NCI-H187 (cell line): ENCODE measurements at regions not wholly inside any gene's neighbourhood (a gene's known extent, or its start where the extent isn't known, plus 50 kb on each side); places are given as distances from the start of the nearest gene placed in this dataset.

ENCODE experiments used
- DNase-seq, 2 experiments: peaks; one replicate each; lab custom pipeline; 2025; lab: John Stamatoyannopoulos, UW

DNA sequence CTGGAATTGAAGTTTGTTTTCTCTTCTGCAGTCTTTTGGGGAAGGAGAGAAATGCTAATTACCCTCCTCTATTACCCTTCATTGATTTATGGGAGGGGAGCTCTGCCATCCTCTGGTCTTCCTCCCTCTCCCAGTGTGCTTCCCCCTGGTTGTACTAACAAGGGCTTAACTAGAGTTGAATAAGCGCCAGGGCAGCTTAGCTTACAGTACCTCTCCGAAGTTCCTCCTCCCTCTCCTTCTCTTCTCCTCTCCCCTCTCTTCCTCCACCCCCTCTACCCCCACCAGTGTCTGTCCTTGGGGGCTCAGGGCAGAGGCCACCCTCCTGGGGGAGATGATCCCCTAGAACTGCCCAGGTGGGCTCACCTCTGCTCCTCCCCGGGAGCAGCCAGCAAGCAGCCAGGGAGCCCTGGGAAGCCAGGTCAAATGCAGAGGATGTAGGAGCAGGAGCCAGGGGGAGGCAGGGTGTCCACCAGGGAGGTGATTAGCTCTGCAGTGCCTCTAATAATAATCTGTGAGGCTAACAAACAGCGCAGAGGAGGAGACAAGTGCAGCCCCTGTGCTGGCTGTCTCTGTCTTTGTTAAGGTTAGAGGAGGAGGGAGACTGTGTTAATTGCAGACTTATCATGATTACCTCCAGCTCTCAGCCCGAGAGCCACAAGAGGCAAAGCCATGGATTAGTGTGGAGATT, 191.6 kb upstream of the CADM1 start:
- no peak for DNase-seq

DNA sequence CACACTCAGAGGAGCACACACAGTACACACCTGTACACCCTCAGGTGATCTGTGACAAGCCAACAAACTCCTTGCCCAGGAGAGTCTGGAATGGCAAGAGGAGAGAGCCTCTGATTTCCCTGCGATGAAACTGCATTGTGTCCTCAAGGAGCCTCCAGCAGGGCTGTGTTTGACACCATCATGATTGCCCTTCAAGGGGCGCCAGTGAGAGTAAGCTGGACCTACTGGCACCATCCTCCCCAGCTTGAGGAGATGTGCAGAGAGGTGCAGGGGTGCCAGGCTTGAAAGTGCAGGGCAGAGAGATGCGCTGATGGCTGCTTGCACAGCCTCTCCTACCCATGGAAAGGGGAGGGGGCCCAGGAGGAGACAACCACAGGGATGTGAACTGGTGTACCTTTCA, 188.8 kb upstream of the CADM1 start:
- DNase-seq = no peak

DNA sequence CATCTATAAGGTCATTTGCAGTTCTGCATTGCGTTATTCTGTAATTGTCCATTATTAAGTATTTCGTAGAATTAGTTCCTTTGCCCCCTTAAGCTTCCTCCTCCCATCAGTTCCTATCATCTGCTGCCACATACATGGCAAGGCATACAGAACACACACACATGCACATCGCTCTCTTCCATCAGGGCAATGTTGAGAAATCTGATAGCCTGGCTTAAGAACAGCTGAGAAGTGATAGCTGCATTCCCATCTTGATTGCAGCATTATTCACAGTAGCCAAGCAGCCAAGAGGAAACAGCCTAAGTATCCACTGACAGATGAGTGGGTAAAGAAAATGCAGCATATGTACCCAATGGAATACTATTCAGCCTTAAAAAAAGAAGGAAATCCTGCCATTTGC, 186.8 kb upstream of the CADM1 start:
- no peak for DNase-seq

DNA sequence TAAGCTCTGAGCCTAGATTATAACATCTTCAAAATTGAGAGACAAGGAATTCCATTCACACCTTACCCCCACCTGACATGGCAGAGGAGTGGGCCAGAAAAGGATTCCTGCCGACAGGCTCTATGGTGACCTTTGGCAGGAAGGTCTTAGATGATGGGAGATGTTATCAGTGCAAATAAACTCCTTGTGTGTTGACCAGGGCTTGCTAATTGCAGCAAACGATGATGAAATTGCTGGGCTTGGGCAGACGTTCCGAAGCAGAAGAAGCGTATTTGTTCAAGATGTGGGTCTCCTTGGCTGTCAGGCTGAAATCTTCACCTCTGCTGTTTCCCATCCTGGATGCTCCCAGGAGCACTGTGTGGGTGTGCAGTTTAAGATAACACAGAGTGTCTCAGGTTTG, 183.7 kb upstream of the CADM1 start:
- no peak for DNase-seq

DNA sequence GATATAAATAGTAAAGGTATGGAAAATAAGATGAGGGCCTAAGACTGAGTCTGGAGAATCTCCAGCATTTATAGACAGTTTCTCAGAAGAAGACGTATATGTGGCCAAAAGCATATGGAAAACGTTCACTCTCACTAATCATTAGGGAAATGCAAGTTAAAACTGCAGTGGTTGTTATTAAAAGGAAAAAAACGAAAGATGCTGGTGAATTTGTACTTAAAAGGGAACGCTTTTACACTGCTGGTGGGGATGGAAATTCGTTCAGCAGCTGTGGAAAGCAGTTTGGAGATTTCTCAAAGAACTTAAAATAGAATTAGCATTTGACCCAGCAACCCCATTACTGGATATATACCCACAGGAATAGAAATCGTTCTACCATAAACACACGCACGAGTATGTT, 180.5 kb upstream of the CADM1 start:
- DNase-seq = no peak

DNA sequence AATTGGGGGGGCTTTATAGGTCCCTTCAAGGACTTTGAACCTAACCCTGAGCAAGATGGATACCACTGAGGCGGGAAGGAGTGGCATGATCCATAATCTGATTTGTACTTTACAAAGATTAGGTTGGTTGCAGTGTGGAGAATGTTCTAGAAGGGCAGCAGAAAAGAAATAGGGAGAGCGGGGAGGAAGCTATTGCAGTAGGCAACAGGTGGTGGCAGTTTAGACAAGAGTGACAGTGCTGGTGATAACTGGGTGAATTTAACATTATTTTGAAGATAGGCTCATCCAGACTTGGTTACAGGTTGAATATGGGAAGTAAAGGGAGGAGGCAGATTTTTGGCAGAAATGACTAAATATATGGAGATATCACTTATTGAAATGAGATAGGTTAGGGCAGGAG, 179.9 kb upstream of the CADM1 start:
- DNase-seq = no peak

DNA sequence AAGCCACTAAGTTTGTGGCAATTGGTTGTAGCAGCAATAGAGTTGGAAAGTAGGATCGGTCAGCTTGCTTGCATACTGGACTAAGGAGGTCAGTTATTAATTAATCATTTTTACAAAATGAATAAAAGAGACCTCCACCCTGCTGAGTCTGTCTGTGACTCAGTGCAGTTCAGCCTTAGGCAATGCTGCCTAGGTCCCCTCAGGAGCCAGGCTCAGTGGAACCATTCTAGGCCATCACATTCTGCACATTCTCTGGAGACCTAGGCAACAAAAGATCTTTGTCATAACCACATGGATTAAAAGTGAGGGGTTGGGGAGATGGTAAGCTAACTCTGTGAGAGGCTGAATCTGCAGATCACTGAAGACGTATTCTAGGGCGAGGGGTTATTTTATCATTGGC, 178.7 kb upstream of the CADM1 start:
- DNase-seq = no peak

DNA sequence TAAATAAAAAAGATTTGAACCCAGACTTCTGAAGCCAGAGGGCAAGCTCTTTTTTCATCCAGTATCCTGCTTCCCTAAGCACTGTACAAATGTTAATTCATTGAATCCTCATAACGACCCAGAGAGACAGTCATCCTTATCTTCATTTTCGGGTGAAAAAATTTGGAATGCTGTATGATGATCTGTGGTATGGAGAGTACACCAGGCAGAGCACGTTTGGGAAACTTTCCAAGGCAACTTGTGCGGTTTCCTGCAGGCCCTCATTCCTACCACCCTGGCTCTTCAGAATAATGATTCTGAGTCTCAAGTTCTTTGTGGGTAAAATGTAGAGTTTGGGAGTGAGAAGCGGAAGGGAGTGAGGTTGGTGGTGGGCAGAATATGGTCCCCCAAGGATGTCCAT, 177.9 kb upstream of the CADM1 start:
- DNase-seq = no peak

DNA sequence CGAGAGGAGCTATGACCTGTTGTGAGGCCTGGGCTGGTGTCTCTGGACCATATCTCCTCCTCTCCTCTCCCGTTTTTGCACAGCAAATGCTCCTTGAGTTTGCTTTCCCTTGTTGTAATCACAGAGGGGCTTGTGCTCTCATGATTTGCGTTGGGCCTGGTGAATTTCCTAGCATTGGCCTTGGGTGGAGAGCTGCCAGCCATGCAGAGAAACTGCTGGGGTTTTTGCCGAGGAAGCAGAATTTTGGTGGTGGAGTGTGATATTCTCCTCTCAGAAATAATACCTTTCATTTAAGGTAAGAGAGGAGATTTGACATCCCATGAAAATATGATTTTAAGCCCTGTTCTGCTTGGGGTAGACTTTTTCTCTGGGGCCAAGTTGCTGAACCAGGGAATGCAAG, 175.7 kb upstream of the CADM1 start:
- DNase-seq = no peak

DNA sequence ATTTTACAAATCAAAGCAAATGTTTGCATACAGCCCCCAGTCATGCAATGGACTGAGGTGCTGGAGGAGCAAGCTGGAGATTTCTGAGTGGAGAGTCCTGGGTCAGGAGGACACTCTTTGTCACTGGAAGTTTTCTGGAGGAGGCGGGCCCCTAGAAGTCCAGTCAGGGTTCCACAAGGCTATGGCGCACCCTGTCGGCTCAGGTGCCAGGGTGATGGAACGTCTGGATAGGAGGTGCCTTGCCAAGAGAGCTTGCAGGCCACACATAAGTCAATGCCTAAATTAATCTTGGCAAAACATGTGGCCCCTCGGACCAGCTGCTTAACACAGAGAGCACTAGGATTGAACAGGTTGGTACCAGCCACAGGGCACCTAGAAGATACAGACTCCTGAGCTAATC, 174.7 kb upstream of the CADM1 start:
- DNase-seq = no peak

DNA sequence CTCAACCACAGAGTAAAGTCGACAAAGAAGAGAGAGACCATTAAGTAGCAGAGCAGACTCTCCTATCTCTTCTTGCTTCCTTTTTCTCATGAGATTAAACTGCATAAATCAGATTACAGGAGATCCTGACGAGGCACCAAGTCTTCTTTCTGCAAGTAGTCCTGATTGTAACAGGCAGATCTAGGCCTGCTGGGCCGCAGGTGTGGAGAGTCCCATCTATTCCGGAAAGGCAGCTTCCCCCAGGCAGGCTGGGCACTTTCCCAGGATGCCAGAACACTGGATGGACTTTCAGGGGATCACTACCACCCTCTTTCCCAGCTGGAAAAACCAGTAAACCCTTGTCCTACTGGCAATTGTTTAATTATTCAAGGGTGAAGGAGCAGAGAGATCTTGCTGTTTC, 173.0 kb upstream of the CADM1 start:
- DNase-seq = no peak

DNA sequence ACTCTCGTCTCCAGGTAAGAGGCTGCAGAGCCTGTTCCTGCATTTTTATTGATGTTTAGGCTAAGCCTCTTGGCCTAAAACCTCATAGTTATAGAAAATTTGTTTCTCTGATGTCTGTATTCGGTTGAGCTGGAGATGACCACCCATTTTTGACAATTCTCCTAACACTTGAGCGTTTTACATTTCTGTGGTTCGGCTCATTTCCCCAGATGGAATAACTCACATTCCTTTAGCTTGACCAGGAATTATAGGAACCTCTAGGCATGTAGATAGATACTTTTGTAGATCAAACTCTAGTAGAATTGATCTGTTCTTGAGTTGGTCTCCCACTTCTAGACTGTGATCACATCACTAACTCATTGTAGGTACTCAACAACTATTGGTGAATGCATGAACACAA, 172.6 kb upstream of the CADM1 start:
- DNase-seq = no peak

DNA sequence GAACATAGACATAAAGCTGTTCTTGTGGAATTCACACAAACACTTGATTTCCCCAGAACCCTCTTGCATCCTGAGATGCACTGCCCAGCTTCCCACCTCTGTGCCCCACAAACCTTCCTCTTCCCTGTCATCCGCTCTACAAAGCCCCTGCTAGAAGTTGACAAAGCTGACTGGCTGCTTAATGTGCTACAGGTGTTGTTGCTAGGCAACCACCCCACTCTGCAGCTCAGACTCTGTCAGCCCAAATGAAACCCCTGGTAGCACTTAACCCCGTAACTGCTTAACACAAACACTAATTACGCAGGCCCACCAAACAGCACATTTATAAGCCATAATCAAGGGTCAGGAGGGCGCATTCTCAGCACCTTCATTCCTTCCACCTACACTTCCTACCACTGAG, 172.0 kb upstream of the CADM1 start:
- DNase-seq = no peak

DNA sequence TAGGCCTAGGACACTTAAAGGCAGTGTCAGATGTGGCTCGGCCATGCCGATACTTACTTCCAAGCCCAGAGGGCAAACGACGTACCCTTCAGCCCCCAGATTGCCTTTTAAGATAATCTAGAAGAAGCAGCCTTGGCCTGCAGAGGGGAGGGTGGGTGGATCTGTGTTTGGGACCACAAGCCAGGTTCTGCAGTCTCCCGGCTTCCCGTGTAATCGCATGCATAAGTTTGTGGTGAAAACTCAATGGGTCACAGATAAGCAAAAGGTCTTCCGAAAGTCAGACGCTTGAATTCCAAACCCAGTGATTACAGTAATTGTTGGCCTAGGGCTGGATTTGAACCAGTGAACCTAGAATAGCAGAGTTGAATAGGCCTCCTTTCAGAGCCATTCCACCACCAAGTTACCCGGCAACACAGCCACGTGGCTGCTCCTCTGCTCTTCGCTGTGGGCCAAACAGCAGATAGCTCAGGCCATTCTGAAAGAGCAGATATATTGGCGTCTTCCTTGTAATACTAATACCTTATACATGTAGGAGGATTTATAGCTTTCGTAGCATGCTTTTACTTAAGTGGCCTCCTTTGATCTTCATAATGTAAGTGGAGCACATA, 170.8 kb upstream of the CADM1 start:
- DNase-seq = no peak

DNA sequence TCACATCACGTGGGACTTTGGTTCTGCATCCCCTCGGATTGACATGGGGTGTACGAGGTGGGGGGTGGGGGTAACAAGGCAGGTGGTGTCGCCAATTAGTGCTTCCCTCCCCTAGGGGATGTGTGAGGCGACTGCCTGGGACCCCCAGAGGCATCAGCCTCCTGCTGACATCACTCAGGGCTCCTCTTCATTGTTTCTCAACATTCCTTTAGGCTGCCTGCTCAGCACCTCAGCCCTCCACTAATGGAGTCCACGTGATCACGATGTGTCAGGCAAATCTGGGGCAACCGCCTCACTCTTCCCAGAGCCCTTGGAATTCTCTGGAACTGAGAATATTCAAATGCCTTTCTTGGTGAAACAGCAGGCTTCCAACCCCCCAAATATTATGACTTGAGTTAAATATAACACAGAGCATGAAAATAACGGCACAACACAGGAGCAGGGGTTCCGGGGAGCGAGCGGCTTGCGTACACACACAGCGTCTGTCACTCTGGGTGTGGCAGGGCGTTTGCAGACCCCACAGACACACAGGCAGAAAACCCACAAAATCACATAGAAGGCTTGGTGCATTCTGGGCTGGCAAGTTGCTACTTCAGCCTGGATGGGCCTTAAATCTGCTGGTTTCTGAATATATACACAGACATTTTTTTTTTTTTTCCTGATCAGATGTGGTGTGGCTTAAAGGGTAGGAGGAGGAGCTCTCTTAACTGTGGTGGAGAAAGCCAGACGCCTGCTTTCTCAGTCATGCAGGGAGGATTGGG, 170.1 kb upstream of the CADM1 start:
- no peak for DNase-seq

DNA sequence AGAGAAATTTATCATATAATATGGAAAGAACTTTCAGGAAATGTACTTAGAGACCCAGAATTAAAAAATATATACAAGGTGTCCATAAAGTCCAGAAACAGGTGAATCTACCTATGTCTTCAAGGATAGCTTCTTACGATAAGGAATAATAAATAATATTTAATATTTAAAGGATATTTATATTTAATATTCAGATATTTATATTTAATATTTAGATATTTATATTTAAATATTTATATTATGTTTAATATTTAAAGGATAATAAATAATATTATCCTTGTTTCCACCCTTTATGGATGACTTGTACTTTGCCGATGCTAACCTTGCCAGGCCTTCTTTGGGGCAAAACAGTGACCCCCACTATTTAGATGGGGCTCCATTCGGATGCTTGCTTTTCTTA, 169.5 kb upstream of the CADM1 start:
- no peak for DNase-seq

DNA sequence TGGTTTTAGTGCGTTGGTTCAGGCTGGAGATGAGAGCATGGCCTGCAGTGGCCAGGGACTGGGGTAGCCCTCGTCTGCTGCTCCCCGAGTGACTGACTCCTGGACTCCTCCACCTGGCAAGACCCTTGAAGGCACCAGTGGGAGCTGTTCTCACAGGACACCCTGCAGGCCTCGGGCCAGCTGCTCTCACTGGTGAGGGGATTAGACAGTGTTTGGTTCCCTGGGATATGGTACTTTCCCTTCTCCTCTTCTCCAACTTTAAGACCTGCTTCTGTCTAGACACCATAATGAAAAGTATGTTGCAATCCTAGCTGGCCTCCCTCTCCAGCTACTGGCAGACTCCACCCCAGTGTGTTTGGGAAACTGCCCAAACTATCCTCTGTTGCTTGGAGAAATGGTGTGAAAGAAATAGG, 168.8 kb upstream of the CADM1 start:
- DNase-seq = no peak

DNA sequence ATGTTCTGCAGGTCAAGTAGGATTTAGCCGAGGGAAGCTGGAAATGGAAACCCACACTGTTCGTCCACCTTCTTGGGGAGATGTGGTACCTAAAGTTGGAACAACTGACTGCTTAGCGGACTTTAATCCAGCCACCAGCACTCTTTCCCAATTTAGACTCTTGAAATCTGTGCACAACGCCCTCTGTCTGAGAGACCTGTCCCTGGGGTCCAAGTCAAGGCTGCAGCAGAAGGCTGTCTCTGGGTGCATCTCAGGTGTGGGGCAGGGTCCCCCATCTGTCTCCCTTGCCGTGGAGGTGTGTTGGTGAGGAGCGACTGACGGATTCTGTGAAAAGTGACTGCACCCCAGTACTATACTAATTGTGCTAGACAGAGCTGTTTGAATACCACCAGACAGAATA, 168.2 kb upstream of the CADM1 start:
- DNase-seq = no peak

DNA sequence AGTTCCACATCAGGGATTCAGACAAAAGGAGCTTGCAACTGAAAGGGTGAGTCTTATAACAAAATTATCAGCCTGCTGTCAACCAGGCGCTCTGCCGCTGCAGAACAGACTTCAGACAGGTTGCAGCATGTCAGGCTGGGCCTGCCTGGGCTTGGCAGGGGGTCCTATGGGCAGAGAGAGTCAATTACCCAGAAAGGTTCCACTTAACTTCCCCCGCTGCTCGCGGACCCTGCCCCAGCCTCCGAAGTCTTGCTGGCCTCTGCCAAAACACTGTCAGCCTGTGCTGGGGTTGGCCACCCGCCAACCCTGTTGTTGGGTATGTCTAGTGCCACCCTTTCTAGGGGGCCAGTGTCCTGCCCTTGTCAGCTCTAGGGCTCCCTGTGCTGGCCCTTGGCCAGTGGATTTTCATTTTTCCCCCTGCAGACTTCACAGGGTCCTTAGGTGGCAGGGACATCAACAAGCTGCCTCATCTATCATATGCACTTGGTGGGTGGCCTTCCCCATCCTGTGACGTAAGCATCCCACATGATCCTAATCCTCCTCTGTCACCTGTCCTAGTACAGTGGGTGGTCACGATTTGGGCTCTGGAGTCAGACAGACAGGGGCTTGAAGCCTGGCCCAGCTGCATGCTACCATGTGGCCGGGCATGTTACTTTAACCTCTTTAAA, 166.5 kb upstream of the CADM1 start:
- DNase-seq = peak in 1 of 2 experiments; percentile 62

DNA sequence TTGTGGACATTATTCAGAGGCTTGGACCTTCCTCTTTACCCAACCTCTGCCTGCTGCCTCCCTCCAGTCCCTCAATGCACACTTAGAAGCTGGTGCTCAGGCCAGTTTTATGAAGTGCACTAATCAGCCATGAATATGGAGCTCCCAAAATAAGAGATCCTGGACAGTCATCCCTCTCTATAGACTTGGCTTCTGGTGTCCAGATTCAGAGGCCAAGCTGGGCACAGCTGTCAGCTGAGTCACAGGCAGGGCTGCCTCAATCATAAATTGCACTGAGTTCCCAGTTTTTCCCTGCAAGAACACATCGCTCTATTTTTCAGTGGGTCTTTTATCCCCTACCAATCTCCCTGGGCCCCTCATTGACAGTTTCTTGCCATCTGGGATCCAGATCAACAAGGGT, 161.7 kb upstream of the CADM1 start:
- no peak for DNase-seq

DNA sequence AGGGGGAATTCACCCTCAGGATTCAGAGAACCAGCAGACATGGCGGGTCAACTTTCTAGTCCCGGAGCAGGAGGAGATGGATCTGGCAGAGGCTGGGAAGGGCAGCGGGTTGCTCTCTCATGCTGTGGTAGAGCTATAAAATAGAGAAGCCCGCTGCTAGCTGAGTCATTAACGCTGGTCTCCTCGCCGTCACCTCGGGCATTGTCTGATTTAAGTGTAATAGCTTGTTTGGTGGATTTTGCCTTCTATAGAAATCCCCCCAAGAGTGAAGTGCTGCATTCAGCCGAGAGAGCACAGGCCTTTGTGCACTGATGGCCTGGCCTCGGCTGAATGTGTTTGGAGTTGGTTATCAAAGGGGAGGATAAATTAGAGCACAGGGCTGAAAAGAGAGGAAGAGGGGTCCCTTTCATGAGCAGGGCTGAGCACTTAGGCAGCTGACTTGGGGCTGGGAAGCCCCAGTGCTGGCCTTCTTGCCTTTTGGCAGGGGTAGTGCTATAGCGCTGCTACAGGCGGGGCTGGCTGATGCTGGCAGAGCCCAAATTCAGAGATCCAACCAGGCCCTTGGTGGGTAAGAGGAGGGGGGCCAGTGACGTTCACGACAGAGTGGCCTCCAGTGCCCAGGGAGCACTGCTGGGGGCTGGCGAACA, 161.1 kb upstream of the CADM1 start:
- DNase-seq = no peak

DNA sequence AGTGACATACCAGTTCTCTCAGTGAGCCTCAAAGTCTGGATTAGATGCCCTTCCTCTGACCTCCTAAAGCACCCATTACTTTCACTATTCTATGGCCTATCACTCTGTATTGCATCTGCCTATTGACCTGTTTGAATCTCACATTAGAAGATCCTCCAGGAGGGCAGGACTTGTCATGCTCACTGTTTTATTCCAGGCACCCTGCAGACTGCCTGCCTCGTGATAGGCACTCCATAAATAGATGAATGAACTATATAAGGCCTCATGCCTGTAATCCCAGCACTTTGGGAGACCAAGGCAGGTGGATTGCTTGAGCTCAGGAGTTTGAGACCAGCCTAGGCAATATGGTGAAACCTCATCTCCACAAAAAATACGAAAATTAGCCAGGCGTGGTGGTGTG, 160.1 kb upstream of the CADM1 start:
- no peak for DNase-seq

DNA sequence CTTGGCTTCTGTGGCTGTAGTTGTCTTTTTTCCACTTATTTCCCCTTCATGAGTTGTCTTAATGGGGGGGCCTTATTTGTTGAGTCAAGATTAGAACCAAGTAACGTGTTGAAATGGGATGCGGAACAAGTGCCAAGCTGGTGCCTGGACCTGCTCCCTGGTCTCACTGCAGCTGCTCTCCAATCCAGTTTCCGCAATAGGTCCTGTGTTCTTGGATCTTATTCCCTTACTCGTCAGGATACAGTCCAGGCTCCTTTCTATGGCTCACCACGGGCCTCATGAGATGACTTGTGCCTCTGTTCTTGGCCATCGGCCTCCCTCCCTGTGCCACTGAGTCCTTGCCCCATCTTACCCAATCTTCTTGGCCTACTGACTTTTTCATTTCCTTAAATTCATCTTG, 159.6 kb upstream of the CADM1 start:
- DNase-seq = no peak
